Ovary (tissue), 3 donors: ENCODE measurements at regions not wholly inside any gene's neighbourhood (a gene's known extent, or its start where the extent isn't known, plus 50 kb on each side); places are given as distances from the start of the nearest gene placed in this dataset.
"Not testable (repeated sequence)": the region's sequence is repeated elsewhere in the genome, so short reads cannot be mapped to it uniquely, and the experiment has no call there.

Experiments
- POLR2A ChIP-seq: fragments of 450-650 bp; IDR thresholded peaks from one replicate; pipeline ENCODE4 v1.6.1; 2017; ENCODE audit warnings: antibody characterized with exemption, mild to moderate bottlenecking, moderate library complexity
- TF ChIP-seq, protein P1 (sequence below), 3 donors: fragments of 450-650 bp in 2 of 3; fragments of 200-600 bp in 1 of 3; IDR thresholded peaks; one replicate each; pipeline versions ENCODE4 v1.5.1 to v1.8.0; 2016 to 2022; ENCODE audit warnings: antibody characterized with exemption in 3 of 3, mild to moderate bottlenecking in 1 of 3
- donor health status: DM: no; HTN: no; CAD: no.

DNA sequence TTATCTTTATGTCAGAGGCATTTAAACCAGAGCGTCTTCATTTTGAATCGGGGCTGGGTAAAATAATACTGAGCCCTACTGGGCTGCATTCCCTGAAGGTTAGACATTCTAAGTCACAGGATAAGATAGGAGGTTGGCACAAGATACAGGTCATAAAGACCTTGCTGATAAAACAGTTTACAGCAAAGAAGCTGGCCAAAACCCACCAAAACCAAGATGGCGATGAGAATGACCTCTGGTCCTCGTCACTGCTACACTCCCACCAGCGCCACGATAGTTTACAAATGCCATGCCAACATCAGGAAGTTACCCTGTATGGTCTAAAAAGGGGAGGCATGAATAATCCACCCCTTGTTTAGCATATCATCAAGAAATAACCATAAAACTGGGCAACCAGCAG is 110.5 kb upstream of the ZFP64 start:
- TF ChIP-seq, protein P1, sequence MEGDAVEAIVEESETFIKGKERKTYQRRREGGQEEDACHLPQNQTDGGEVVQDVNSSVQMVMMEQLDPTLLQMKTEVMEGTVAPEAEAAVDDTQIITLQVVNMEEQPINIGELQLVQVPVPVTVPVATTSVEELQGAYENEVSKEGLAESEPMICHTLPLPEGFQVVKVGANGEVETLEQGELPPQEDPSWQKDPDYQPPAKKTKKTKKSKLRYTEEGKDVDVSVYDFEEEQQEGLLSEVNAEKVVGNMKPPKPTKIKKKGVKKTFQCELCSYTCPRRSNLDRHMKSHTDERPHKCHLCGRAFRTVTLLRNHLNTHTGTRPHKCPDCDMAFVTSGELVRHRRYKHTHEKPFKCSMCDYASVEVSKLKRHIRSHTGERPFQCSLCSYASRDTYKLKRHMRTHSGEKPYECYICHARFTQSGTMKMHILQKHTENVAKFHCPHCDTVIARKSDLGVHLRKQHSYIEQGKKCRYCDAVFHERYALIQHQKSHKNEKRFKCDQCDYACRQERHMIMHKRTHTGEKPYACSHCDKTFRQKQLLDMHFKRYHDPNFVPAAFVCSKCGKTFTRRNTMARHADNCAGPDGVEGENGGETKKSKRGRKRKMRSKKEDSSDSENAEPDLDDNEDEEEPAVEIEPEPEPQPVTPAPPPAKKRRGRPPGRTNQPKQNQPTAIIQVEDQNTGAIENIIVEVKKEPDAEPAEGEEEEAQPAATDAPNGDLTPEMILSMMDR (IDR thresholded peaks at IDR 0.05) = not testable (repeated sequence)
- not testable (repeated sequence) for TF ChIP-seq POLR2A
